ENCODE measurements at regions not wholly inside any gene's neighbourhood (a gene's known extent, or its start where the extent isn't known, plus 50 kb on each side); places are given as distances from the start of the nearest gene placed in this dataset.

DNA sequence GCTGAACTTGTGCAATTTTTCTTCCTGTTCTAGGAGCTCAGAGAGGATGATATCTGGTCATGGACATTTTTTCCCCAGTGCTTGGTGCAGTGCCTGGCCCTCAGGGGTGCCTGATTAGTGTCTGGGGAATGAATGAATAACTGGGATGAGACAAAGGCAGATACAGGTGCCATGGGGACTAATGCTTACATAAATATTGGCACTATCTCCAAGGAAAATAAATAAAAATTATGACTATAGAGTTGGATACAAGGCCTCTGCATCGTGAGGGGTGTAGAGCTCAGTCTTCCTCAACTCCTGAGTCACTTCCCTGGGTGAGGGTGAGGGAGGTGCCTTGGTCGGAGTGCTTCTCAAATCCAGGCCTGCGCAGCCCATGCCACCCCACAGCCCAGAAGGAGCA is 188.6 kb downstream of the KCNA5 start:
- TF ChIP-seq, protein P1, sequence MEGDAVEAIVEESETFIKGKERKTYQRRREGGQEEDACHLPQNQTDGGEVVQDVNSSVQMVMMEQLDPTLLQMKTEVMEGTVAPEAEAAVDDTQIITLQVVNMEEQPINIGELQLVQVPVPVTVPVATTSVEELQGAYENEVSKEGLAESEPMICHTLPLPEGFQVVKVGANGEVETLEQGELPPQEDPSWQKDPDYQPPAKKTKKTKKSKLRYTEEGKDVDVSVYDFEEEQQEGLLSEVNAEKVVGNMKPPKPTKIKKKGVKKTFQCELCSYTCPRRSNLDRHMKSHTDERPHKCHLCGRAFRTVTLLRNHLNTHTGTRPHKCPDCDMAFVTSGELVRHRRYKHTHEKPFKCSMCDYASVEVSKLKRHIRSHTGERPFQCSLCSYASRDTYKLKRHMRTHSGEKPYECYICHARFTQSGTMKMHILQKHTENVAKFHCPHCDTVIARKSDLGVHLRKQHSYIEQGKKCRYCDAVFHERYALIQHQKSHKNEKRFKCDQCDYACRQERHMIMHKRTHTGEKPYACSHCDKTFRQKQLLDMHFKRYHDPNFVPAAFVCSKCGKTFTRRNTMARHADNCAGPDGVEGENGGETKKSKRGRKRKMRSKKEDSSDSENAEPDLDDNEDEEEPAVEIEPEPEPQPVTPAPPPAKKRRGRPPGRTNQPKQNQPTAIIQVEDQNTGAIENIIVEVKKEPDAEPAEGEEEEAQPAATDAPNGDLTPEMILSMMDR (IDR thresholded peaks at IDR 0.05): no peak
- TF ChIP-seq POLR2A (IDR thresholded peaks at IDR 0.05): no peak

Measured in lower leg skin (tissue), 3 donors.